DOHH2 (cell line): ENCODE measurements at regions not wholly inside any gene's neighbourhood (a gene's known extent, or its start where the extent isn't known, plus 50 kb on each side); places are given as distances from the start of the nearest gene placed in this dataset.
A peak's percentile ranks its signal among the peaks of the same experiment; 100 is the strongest.

Source experiments
- H3F3A ChIP-seq: fragments of 200-600 bp; sonication (generic), shearing (Covaris generic); 2 replicates; pipeline ENCODE4 v1.6.0; 2016; ENCODE audit warnings: antibody characterized with exemption, mild to moderate bottlenecking; ENCODE audit not compliant: control insufficient read depth, insufficient read depth
- H3K27ac ChIP-seq: fragments of 200-600 bp; sonication (generic); 2 replicates; pipeline ENCODE4 v1.5.1; 2014; ENCODE audit warnings: low read depth, mild to moderate bottlenecking, low read length, moderate library complexity
- H3K27me3 ChIP-seq: fragments of 200-600 bp; sonication (generic); 2 replicates; pipeline ENCODE4 v1.6.1; 2014; ENCODE audit warnings: mild to moderate bottlenecking, low read length, mixed read lengths; ENCODE audit not compliant: control insufficient read depth
- H3K36me3 ChIP-seq: fragments of 200-600 bp; sonication (generic); 2 replicates; pipeline ENCODE4 v1.6.1; 2014; ENCODE audit warnings: mild to moderate bottlenecking, low read length, moderate library complexity, mixed read lengths; ENCODE audit not compliant: control insufficient read depth
- H3K4me1 ChIP-seq: fragments of 200-600 bp; sonication (generic); 2 replicates; pipeline ENCODE4 v1.6.1; 2014; ENCODE audit warnings: mild to moderate bottlenecking, low read length, mixed read lengths; ENCODE audit not compliant: control insufficient read depth
- H3K4me2 ChIP-seq: fragments of 200-600 bp; sonication (generic); 2 replicates; pipeline ENCODE4 v1.6.0; 2014; ENCODE audit warnings: mild to moderate bottlenecking, low read length, moderate library complexity
- H3K4me3 ChIP-seq: fragments of 200-600 bp; sonication (generic); 2 replicates; pipeline ENCODE4 v1.5.1; 2014; ENCODE audit warnings: mild to moderate bottlenecking, low read length, mixed read lengths
- H3K79me2 ChIP-seq: fragments of 200-600 bp; sonication (generic); 2 replicates; pipeline ENCODE4 v1.6.1; 2014; ENCODE audit warnings: mild to moderate bottlenecking, low read length, mixed read lengths; ENCODE audit not compliant: control insufficient read depth
- H3K9me2 ChIP-seq: fragments of 200-600 bp; sonication (generic); replicated peaks from 2 replicates; pipeline ENCODE4 v1.6.1; 2014; ENCODE audit warnings: mild to moderate bottlenecking, low read length, mixed read lengths; ENCODE audit not compliant: control insufficient read depth
- H3K9me3 ChIP-seq: fragments of 200-600 bp; sonication (generic); 2 replicates; pipeline ENCODE4 v1.6.1; 2014; ENCODE audit warnings: antibody characterized with exemption, low read length, mixed read lengths; ENCODE audit not compliant: control insufficient read depth, insufficient read depth
- H4K20me1 ChIP-seq: fragments of 200-600 bp; sonication (generic); 2 replicates; pipeline ENCODE4 v1.6.0; 2014; ENCODE audit warnings: low read depth, mild to moderate bottlenecking, antibody characterized with exemption, low read length, moderate library complexity; ENCODE audit not compliant: control insufficient read depth, insufficient read depth
- EZH2phosphoT487 ChIP-seq: fragments of 200-600 bp; sonication (generic); IDR thresholded peaks from 2 replicates; pipeline ENCODE4 v1.6.1; 2017; ENCODE audit warnings: borderline replicate concordance, mild to moderate bottlenecking, antibody characterized with exemption, low read length, moderate library complexity, mixed read lengths
- TF ChIP-seq, protein P1 (sequence below): fragments of 200-600 bp; sonication (generic); IDR thresholded peaks from one replicate; pipeline ENCODE4 v1.5.1; 2014; ENCODE audit warnings: antibody characterized with exemption, mild to moderate bottlenecking, low read depth, low read length; ENCODE audit not compliant: poor library complexity, severe bottlenecking

DNA sequence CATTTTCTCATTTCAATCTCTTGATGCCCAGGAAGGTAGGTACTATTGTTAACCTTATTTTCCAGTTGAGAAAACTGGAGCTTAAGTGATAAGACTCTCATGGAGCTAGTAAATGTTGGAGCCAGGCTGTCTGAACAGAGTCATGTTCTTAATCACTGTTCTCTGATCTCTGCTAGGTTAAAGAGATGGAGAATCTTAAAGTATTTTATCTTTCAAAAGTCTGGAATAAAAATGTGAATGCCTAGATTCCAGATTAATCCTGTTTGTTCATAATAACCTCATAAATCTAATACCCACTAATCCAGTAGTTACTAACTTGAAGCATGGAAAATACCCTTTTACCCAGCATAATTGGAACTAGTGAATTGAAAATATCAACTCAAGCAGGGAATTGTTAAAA is 341.0 kb upstream of the RGS6 start:
- Histone ChIP-seq H3K4me2 (no peak overlapping the region), H3K27ac (no peak overlapping the region), H3K27me3 (no peaks in the 10 kb centered on the region), H3K4me3 (no peak overlapping the region), H4K20me1 (no peaks in the 10 kb centered on the region), H3K9me2 (no peaks in the 10 kb centered on the region), H3K79me2 (no peaks in the 10 kb centered on the region), H3K4me1 (peaks cover 13% of the 10 kb centered on the region), H3K36me3 (no peaks in the 10 kb centered on the region), H3F3A (no peaks in the 10 kb centered on the region), H3K9me3 (no peaks in the 10 kb centered on the region)
- TF ChIP-seq, protein P1, sequence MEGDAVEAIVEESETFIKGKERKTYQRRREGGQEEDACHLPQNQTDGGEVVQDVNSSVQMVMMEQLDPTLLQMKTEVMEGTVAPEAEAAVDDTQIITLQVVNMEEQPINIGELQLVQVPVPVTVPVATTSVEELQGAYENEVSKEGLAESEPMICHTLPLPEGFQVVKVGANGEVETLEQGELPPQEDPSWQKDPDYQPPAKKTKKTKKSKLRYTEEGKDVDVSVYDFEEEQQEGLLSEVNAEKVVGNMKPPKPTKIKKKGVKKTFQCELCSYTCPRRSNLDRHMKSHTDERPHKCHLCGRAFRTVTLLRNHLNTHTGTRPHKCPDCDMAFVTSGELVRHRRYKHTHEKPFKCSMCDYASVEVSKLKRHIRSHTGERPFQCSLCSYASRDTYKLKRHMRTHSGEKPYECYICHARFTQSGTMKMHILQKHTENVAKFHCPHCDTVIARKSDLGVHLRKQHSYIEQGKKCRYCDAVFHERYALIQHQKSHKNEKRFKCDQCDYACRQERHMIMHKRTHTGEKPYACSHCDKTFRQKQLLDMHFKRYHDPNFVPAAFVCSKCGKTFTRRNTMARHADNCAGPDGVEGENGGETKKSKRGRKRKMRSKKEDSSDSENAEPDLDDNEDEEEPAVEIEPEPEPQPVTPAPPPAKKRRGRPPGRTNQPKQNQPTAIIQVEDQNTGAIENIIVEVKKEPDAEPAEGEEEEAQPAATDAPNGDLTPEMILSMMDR, result no peak
- TF ChIP-seq EZH2phosphoT487, result no peak

GRCh38 chr14:71591929-71592328 is 340.3 kb upstream of the RGS6 start:
- H3F3A ChIP-seq, result no peaks in the 10 kb centered on the region

GRCh38 chr14:71592361-71592760 is 339.9 kb upstream of the RGS6 start:
- Histone ChIP-seq H3K9me2 (no peaks in the 10 kb centered on the region), H3F3A (no peaks in the 10 kb centered on the region), H3K27me3 (no peaks in the 10 kb centered on the region), H4K20me1 (no peaks in the 10 kb centered on the region), H3K27ac (no peak overlapping the region), H3K4me1 (peaks cover 24% of the 10 kb centered on the region), H3K36me3 (no peaks in the 10 kb centered on the region), H3K4me2 (peak overlapping the region; percentile 37; the same call in 1 of the 2 replicates), H3K4me3 (no peak overlapping the region), H3K9me3 (no peaks in the 10 kb centered on the region), H3K79me2 (no peaks in the 10 kb centered on the region)
- TF ChIP-seq, protein P1, result no peak
- no peak for TF ChIP-seq EZH2phosphoT487

More at GRCh38 chr14:71591929-71592328, 340.3 kb upstream of the RGS6 start:
- Histone ChIP-seq H3K27ac (no peak overlapping the region), H3K36me3 (no peaks in the 10 kb centered on the region), H3K9me2 (no peaks in the 10 kb centered on the region), H3K79me2 (no peaks in the 10 kb centered on the region), H3K4me3 (no peak overlapping the region), H3K4me2 (peak overlapping the region; percentile 37), H4K20me1 (no peaks in the 10 kb centered on the region), H3K27me3 (no peaks in the 10 kb centered on the region), H3K9me3 (no peaks in the 10 kb centered on the region), H3K4me1 (peaks cover 20% of the 10 kb centered on the region)
- no peak for TF ChIP-seq EZH2phosphoT487
- TF ChIP-seq, protein P1, result no peak

DNA sequence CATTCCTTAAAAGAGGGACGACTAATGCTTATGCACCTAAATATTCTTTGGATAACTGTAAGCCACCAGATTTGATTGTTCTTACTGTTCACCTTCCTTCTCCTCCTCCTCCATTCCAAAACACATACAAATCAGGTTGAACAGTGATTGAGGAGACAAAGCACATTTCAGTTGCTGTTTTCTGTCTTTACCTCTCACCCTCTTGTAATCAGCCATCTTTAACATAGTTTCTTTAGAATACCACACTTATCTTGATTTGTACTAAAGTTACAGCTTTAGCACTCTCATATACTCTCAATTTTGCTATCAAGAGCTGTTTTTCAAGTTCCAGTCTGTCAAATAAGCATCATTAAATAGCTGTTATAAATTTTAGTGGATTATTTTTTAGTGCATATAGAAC is 338.3 kb upstream of the RGS6 start:
- H3K9me3 ChIP-seq, result no peaks in the 10 kb centered on the region
- no peaks in the 10 kb centered on the region for H4K20me1 ChIP-seq
- no peak overlapping the region for H3K4me2 ChIP-seq
- H3K27me3 ChIP-seq, result no peaks in the 10 kb centered on the region
- H3K9me2 ChIP-seq, result no peaks in the 10 kb centered on the region
- peaks cover 6% of the 10 kb centered on the region for H3K36me3 ChIP-seq
- TF ChIP-seq, protein P1, result no peak
- no peak for TF ChIP-seq EZH2phosphoT487
- no peaks in the 10 kb centered on the region for H3K79me2 ChIP-seq
- H3K4me1 ChIP-seq, result peaks cover 34% of the 10 kb centered on the region
- H3F3A ChIP-seq, result no peaks in the 10 kb centered on the region; the same call in 1 of the 2 replicates
- no peak overlapping the region for H3K27ac ChIP-seq
- H3K4me3 ChIP-seq, result no peak overlapping the region
